Stomach (tissue), 8 donors: ENCODE measurements at regions not wholly inside any gene's neighbourhood (a gene's known extent, or its start where the extent isn't known, plus 50 kb on each side); places are given as distances from the start of the nearest gene placed in this dataset.

Experiments used
- DNase-seq, 2 donors: peaks; one replicate each; pipeline versions ENCODE4 v3.0.0 to v3.0.0-alpha.2; 2013 to 2019
- H3K27ac ChIP-seq, 5 donors: fragments of 200-600 bp in 4 of 5; sonication (generic) in 4 of 5; one replicate each; pipeline ENCODE4 v1.5.1; 2013 to 2019; ENCODE audit warnings: mild to moderate bottlenecking in 1 of 5, moderate library complexity in 1 of 5
- H3K27me3 ChIP-seq, 3 donors: fragments of 200-600 bp; sonication (generic); one replicate each; pipeline ENCODE4 v1.5.1; 2017 to 2019; ENCODE audit warnings: mixed run types in 1 of 3
- H3K36me3 ChIP-seq, 4 donors: fragments of 200-600 bp; sonication (generic); 1 replicate in 3 of 4; 2 replicates in 1 of 4; pipeline ENCODE4 v1.5.1; 2016 to 2019
- H3K4me1 ChIP-seq, 4 donors: fragments of 200-600 bp; sonication (generic); one replicate each; pipeline ENCODE4 v1.5.1; 2016 to 2019
- H3K4me3 ChIP-seq, 4 donors: fragments of 200-600 bp; sonication (generic) in 3 of 4; one replicate each; pipeline ENCODE4 v1.5.1; 2016 to 2019; ENCODE audit warnings: mild to moderate bottlenecking in 1 of 4
- H3K9me3 ChIP-seq, 4 donors: fragments of 200-600 bp; sonication (generic); one replicate each; pipeline ENCODE4 v1.5.1; 2016 to 2019
- EP300 ChIP-seq: sonication (generic); formaldehyde crosslinking; IDR thresholded peaks from one replicate; pipeline ENCODE4 v1.6.1; 2017; ENCODE audit warnings: antibody characterized with exemption
- POLR2A ChIP-seq, 4 donors: fragments of 450-650 bp; IDR thresholded peaks; one replicate each; pipeline ENCODE4 v1.6.1; 2016; ENCODE audit warnings: antibody characterized with exemption in 4 of 4, control low read depth in 2 of 4, mild to moderate bottlenecking in 1 of 4, moderate library complexity in 1 of 4
- POLR2AphosphoS5 ChIP-seq, 3 donors: sonication (generic); formaldehyde crosslinking; IDR thresholded peaks; one replicate each; pipeline ENCODE4 v1.6.1; 2016; ENCODE audit warnings: antibody characterized with exemption in 3 of 3
- WGBS, 5 donors: extraction: QIAGEN DNeasy Blood & Tissue Kit in 3 of 5; methylation state at CpG; one replicate each; pipeline versions ENCODE4 v1.1.5 to v1.1.7; 2013 to 2018; 5-methylcytosine and 5-hydroxymethylcytosine counted together
- intact Hi-C: fragments of 100-400 bp; cut with DNase I; formaldehyde crosslinking; loops from one replicate; pipeline ENCODE4 v1.15.1; 2023; ENCODE audit warnings: low total_unique reads
- TF ChIP-seq, protein P1 (sequence below), 7 experiments: fragments of 450-650 bp in 4 of 7; fragments of 200-600 bp in 3 of 7; sonication (generic) in 3 of 7; IDR thresholded peaks; one replicate each; pipeline ENCODE4 v1.5.1; 2016 to 2019; ENCODE audit warnings: antibody characterized with exemption in 7 of 7, control low read depth in 2 of 7, mild to moderate bottlenecking in 1 of 7
- donor health status: healthy with polysubstance abuse.
- donor health status: Bipolar disorder and iron deficiency.
- donor health status: healthy.

- no peak overlapping the region for H3K27ac ChIP-seq
- H3K4me1 ChIP-seq: no peaks in the 10 kb centered on the region
- TF ChIP-seq, protein P1, sequence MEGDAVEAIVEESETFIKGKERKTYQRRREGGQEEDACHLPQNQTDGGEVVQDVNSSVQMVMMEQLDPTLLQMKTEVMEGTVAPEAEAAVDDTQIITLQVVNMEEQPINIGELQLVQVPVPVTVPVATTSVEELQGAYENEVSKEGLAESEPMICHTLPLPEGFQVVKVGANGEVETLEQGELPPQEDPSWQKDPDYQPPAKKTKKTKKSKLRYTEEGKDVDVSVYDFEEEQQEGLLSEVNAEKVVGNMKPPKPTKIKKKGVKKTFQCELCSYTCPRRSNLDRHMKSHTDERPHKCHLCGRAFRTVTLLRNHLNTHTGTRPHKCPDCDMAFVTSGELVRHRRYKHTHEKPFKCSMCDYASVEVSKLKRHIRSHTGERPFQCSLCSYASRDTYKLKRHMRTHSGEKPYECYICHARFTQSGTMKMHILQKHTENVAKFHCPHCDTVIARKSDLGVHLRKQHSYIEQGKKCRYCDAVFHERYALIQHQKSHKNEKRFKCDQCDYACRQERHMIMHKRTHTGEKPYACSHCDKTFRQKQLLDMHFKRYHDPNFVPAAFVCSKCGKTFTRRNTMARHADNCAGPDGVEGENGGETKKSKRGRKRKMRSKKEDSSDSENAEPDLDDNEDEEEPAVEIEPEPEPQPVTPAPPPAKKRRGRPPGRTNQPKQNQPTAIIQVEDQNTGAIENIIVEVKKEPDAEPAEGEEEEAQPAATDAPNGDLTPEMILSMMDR (IDR thresholded peaks at IDR 0.05): no peak
- TF ChIP-seq POLR2AphosphoS5 (IDR thresholded peaks at IDR 0.05): no peak
- no peak for TF ChIP-seq EP300
- TF ChIP-seq POLR2A (IDR thresholded peaks at IDR 0.05): no peak
- no peaks in the 10 kb centered on the region for H3K9me3 ChIP-seq
- intact Hi-C loops: no loop called here
- H3K36me3 ChIP-seq: no peaks in the 10 kb centered on the region
- H3K4me3 ChIP-seq: no peak overlapping the region
- no peak for DNase-seq
- 53 to 89% (median 61%) methylated on average over 3 of the region's 3 CpGs for WGBS, 5 donors
- no peaks in the 10 kb centered on the region for H3K27me3 ChIP-seq
Measured at GRCh38 chr14:84686550-84686949, 843.4 kb upstream of the FLRT2 start.

GRCh38 chr14:84688297-84689025 lies 841.5 kb upstream of the FLRT2 start:
- intact Hi-C loops: no loop called here

DNA sequence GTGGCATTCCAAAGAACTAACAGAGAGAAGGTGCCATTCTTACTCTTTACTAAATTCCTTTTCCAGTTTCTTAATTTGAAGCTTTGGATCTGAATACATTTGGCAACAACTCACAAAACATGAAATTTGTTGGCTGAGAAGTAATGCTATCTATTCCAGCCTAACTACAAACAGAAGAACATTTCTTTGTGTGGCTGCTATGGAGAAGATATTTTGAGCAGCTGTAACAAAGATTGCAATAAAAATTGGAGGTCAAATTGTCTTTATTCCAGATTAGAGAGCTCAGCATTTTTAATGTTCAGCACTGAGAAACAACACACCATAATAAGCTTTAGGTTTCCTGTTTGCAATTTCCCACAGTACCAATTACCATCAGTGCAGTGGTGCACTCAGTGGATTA lies 835.8 kb upstream of the FLRT2 start:
- peak in 1 of 2 donors; percentile 20 for DNase-seq
- intact Hi-C loops: no loop called here
- no peak overlapping the region for H3K4me3 ChIP-seq
- TF ChIP-seq POLR2A (IDR thresholded peaks at IDR 0.05) (no peak), EP300 (no peak), POLR2AphosphoS5 (IDR thresholded peaks at IDR 0.05) (no peak)
- TF ChIP-seq, protein P1 (IDR thresholded peaks at IDR 0.05): no peak
- H3K9me3 ChIP-seq: no peaks in the 10 kb centered on the region
- H3K36me3 ChIP-seq: no peaks in the 10 kb centered on the region
- no peak overlapping the region for H3K27ac ChIP-seq
- no peaks in the 10 kb centered on the region for H3K27me3 ChIP-seq
- no peaks in the 10 kb centered on the region for H3K4me1 ChIP-seq

More at GRCh38 chr14:84688297-84689025, 841.5 kb upstream of the FLRT2 start:
- no peak overlapping the region for H3K27ac ChIP-seq
- no peaks in the 10 kb centered on the region for H3K9me3 ChIP-seq
- H3K36me3 ChIP-seq: no peaks in the 10 kb centered on the region
- DNase-seq: peak in 1 of 2 donors; percentile 80
- WGBS, 5 donors: 62 to 80% (median 77%) methylated on average over 7 of the region's 7 CpGs
- H3K4me3 ChIP-seq: no peak overlapping the region
- no peaks in the 10 kb centered on the region for H3K4me1 ChIP-seq
- no peaks in the 10 kb centered on the region for H3K27me3 ChIP-seq
- TF ChIP-seq POLR2A (IDR thresholded peaks at IDR 0.05) (no peak), POLR2AphosphoS5 (IDR thresholded peaks at IDR 0.05) (no peak), EP300 (no peak)
- TF ChIP-seq, protein P1 (IDR thresholded peaks at IDR 0.05): no peak

DNA sequence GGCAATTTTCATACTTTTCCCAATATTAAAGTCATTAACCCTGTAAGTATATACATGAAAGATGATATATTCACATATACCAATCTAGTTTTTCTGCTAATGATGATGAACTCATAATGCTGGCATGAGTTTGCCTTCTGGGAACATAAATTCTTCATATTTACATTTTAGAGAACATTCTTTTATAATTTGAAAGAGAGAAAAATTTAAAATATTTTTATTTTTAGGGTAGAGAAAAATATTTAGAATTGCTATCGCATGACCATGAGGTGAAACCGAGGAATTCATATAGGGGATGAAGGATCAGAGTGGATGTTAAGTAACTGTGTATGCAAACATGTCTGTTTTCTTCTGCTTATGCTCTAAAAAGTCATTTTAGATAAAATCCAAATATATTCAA lies 825.3 kb upstream of the FLRT2 start:
- Histone ChIP-seq H3K36me3 (no peaks in the 10 kb centered on the region), H3K27me3 (no peaks in the 10 kb centered on the region), H3K4me1 (no peaks in the 10 kb centered on the region), H3K4me3 (no peak overlapping the region), H3K9me3 (no peaks in the 10 kb centered on the region), H3K27ac (no peak overlapping the region)
- TF ChIP-seq EP300 (no peak), POLR2AphosphoS5 (IDR thresholded peaks at IDR 0.05) (no peak), POLR2A (IDR thresholded peaks at IDR 0.05) (no peak)
- TF ChIP-seq, protein P1 (IDR thresholded peaks at IDR 0.05): no peak
- intact Hi-C loops: no loop called here
- no peak for DNase-seq
- WGBS, 5 donors: 90 to 98% (median 96%) methylated on average over 2 of the region's 2 CpGs
